Caco-2 (cell line): ENCODE measurements at regions not wholly inside any gene's neighbourhood (a gene's known extent, or its start where the extent isn't known, plus 50 kb on each side); places are given as distances from the start of the nearest gene placed in this dataset.

Source experiments
- BruUV-seq: library from RNA; stranded (reverse); fragments of 400-500 nt; replicated peaks from 2 replicates; lab custom pipeline; 2021; lab: Mats Ljungman, UMichigan
- CTCF ChIA-PET: fragments of 300-600 bp; sonication (Branson Sonifier 250); formaldehyde crosslinking; loops from one replicate; lab custom pipeline; 2022; ENCODE audit warnings: antibody characterized with exemption; lab: Charles Lee
- POLR2A ChIA-PET: fragments of 300-600 bp; sonication (Branson Sonifier 250); formaldehyde crosslinking; loops from one replicate; lab custom pipeline; 2022; ENCODE audit warnings: antibody characterized with exemption; lab: Charles Lee
- DNase-seq, 2 experiments: peaks; one replicate each; pipeline versions ENCODE4 v3.0.0 to v3.0.0-alpha.2; 2020 to 2022
- H3K27me3 ChIP-seq: replicated peaks from 2 replicates; pipeline ENCODE4 v1.6.0; 2011; ENCODE audit warnings: low read length; ENCODE audit not compliant: control insufficient read depth, insufficient read depth
- H3K36me3 ChIP-seq: 2 replicates; pipeline ENCODE4 v1.5.1; 2011; ENCODE audit warnings: low read length; ENCODE audit not compliant: control insufficient read depth, insufficient read depth
- H3K4me1 ChIP-seq: fragments of 250-450 bp; sonication (Bioruptor Pico); 2 replicates; pipeline ENCODE4 v1.5.1; 2020; ENCODE audit warnings: mild to moderate bottlenecking
- H3K4me3 ChIP-seq: 2 replicates; pipeline ENCODE4 v1.5.1; 2011; ENCODE audit warnings: low read depth, mild to moderate bottlenecking, control low read depth, low read length
- H3K9me3 ChIP-seq: fragments of 250-450 bp; sonication (Bioruptor Pico); 2 replicates; pipeline ENCODE4 v1.5.1; 2020; ENCODE audit warnings: mild to moderate bottlenecking, moderate library complexity
- H3K27ac Mint-ChIP-seq: one replicate; pipeline ENCODE4 v1.8.0; 2022; ENCODE audit warnings: mixed read lengths; ENCODE audit not compliant: unreplicated experiment
- H3K27me3 Mint-ChIP-seq: one replicate; pipeline ENCODE4 v1.8.0; 2022; ENCODE audit warnings: mixed read lengths; ENCODE audit not compliant: insufficient read depth, unreplicated experiment
- H3K36me3 Mint-ChIP-seq: one replicate; pipeline ENCODE4 v1.8.0; 2022; ENCODE audit warnings: mild to moderate bottlenecking, mixed read lengths; ENCODE audit not compliant: insufficient read depth, unreplicated experiment
- H3K4me1 Mint-ChIP-seq: one replicate; pipeline ENCODE4 v1.8.0; 2022; ENCODE audit warnings: low read depth, mixed read lengths; ENCODE audit not compliant: unreplicated experiment
- H3K4me3 Mint-ChIP-seq: one replicate; pipeline ENCODE4 v1.8.0; 2022; ENCODE audit warnings: mild to moderate bottlenecking, moderate library complexity, mixed read lengths; ENCODE audit not compliant: unreplicated experiment
- H3K9me3 Mint-ChIP-seq: one replicate; pipeline ENCODE4 v1.8.0; 2022; ENCODE audit warnings: mixed read lengths; ENCODE audit not compliant: unreplicated experiment
- CTCF ChIP-seq, 2 experiments: fragments of 200-600 bp in 1 of 2; IDR thresholded peaks; 1 replicate in 1 of 2; 2 replicates in 1 of 2; pipeline versions ENCODE4 v1.5.1 to v1.8.0; 2011 to 2022; ENCODE audit warnings: antibody characterized with exemption in 1 of 2, control low read depth in 1 of 2, inconsistent platforms in 1 of 2, low read depth in 1 of 2, low read length in 1 of 2, mild to moderate bottlenecking in 1 of 2, moderate library complexity in 1 of 2; ENCODE audit not compliant: insufficient read depth in 1 of 2, severe bottlenecking in 1 of 2, unreplicated experiment in 1 of 2
- intact Hi-C: fragments of 100-400 bp; cut with micrococcal nuclease; formaldehyde crosslinking; loops from one replicate; pipeline ENCODE4 v1.10.0; 2022; ENCODE audit not compliant: unreplicated experiment

GRCh38 chr9:38136386-38136785, 67.4 kb upstream of the SHB start:
- no peak overlapping the region for H3K4me3 Mint-ChIP-seq
- peaks cover 6% of the 10 kb centered on the region for H3K27me3 Mint-ChIP-seq
- BruUV-seq: no TSS peak

GRCh38 chr9:38134611-38135237, 65.7 kb upstream of the SHB start:
- Histone ChIP-seq H3K4me1 (peaks cover 4% of the 10 kb centered on the region; the same call in 1 of the 2 replicates), H3K36me3 (no peaks in the 10 kb centered on the region), H3K4me3 (no peak overlapping the region), H3K27me3 (no peaks in the 10 kb centered on the region; the same call in 1 of the 2 replicates), H3K9me3 (no peaks in the 10 kb centered on the region)
- peaks cover 3% of the 10 kb centered on the region for H3K27me3 Mint-ChIP-seq
- ChIA-PET CTCF (no interaction called here), POLR2A (no interaction called here)
- no peaks in the 10 kb centered on the region for H3K9me3 Mint-ChIP-seq
- H3K4me1 Mint-ChIP-seq: peaks cover 11% of the 10 kb centered on the region
- H3K27ac Mint-ChIP-seq: no peak overlapping the region
- TF ChIP-seq CTCF (IDR thresholded peaks at IDR 0.05; ENCODE audit: insufficient read depth in 1 of 2, low read depth in 1 of 2, low read length in 1 of 2, severe bottlenecking in 1 of 2, unreplicated experiment in 1 of 2): no peak
- BruUV-seq: no TSS peak
- peak in 1 of 2 experiments; percentile 9 for DNase-seq
- intact Hi-C loops: no loop called here
- H3K36me3 Mint-ChIP-seq: no peaks in the 10 kb centered on the region
- H3K4me3 Mint-ChIP-seq: no peak overlapping the region

More at GRCh38 chr9:38136386-38136785, 67.4 kb upstream of the SHB start:
- Mint-ChIP-seq H3K4me1 (peaks cover 11% of the 10 kb centered on the region), H3K36me3 (no peaks in the 10 kb centered on the region), H3K9me3 (no peaks in the 10 kb centered on the region), H3K27ac (no peak overlapping the region)
- H3K27me3 ChIP-seq: peaks cover 1% of the 10 kb centered on the region
- no peak overlapping the region for H3K4me3 ChIP-seq
- intact Hi-C loops: no loop called here
- no peaks in the 10 kb centered on the region for H3K36me3 ChIP-seq
- H3K4me1 ChIP-seq: no peaks in the 10 kb centered on the region
- POLR2A ChIA-PET: no interaction called here
- TF ChIP-seq CTCF (IDR thresholded peaks at IDR 0.05; ENCODE audit: insufficient read depth in 1 of 2, low read depth in 1 of 2, low read length in 1 of 2, severe bottlenecking in 1 of 2, unreplicated experiment in 1 of 2): no peak
- peak in 1 of 2 experiments; percentile 1 for DNase-seq
- CTCF ChIA-PET: interaction anchor here (0.6 kb wide), 1 partner anchor 376 kb away, joined by 3 read pairs; no protein-coding TSS in a partner anchor
- H3K9me3 ChIP-seq: no peaks in the 10 kb centered on the region

- no peaks in the 10 kb centered on the region for H3K36me3 Mint-ChIP-seq
- H3K9me3 ChIP-seq: no peaks in the 10 kb centered on the region
- DNase-seq: no peak
- no peaks in the 10 kb centered on the region for H3K36me3 ChIP-seq
- ChIA-PET POLR2A (no interaction called here), CTCF (no interaction called here)
- no peak overlapping the region for H3K4me3 Mint-ChIP-seq
- intact Hi-C loops: no loop called here
- no TSS peak for BruUV-seq
- H3K27me3 ChIP-seq: no peaks in the 10 kb centered on the region; the same call in 1 of the 2 replicates
- H3K27ac Mint-ChIP-seq: no peak overlapping the region
- peaks cover 4% of the 10 kb centered on the region; the same call in 1 of the 2 replicates for H3K4me1 ChIP-seq
- H3K27me3 Mint-ChIP-seq: peaks cover under 1% of the 10 kb centered on the region
- no peaks in the 10 kb centered on the region for H3K9me3 Mint-ChIP-seq
- H3K4me3 ChIP-seq: no peak overlapping the region
- H3K4me1 Mint-ChIP-seq: peaks cover 6% of the 10 kb centered on the region
- TF ChIP-seq CTCF (IDR thresholded peaks at IDR 0.05; ENCODE audit: insufficient read depth in 1 of 2, low read depth in 1 of 2, low read length in 1 of 2, severe bottlenecking in 1 of 2, unreplicated experiment in 1 of 2): no peak
Measured at GRCh38 chr9:38133595-38133994, 64.6 kb upstream of the SHB start.
